Glomerular visceral epithelial cell (primary cell): ENCODE measurements at regions not wholly inside any gene's neighbourhood (a gene's known extent, or its start where the extent isn't known, plus 50 kb on each side); places are given as distances from the start of the nearest gene placed in this dataset.

Experiments used
- DNase-seq: peaks from one replicate; pipeline ENCODE4 v3.0.0-alpha.2; 2016; ENCODE audit errors: extremely low spot score

DNA sequence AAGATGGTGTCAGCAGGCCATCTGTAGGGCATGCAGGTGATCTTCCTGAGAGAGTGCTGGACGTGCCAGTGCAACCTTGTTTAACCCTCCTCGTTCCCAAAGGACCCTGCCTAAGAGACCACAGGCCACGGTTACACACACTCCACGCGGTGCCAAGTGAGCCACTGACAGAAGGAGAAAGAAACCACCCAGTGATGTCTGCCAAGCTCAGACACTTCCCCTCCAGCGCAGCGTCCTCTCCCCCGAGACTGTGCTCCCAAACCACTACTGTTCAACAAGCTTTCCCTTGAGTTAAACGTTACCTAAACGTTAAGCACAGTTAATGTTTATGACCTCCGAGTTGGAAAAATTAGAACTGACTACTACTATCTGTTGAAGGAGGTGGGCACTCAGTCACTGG is 119.1 kb upstream of the NCK2 start:
- no peak for DNase-seq

DNA sequence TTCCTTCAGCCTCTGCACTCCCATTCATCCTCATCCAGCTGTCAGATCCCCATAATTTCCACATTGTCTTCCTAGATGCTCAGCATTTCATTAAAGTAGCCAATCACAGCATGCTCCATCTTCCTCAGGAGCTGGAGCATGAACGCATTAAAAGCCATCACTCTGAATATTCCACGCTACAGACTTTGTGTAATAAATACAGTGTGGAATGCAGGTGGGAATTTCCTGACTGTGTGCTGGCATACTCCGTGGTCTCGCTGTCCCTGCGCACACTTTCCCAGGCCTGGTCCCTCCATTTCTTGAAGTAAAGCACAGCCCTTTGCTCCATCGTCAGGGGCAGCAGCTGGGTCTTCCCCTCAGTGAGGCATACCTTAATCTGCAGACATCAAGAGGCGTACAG is 123.7 kb upstream of the NCK2 start:
- no peak for DNase-seq

DNA sequence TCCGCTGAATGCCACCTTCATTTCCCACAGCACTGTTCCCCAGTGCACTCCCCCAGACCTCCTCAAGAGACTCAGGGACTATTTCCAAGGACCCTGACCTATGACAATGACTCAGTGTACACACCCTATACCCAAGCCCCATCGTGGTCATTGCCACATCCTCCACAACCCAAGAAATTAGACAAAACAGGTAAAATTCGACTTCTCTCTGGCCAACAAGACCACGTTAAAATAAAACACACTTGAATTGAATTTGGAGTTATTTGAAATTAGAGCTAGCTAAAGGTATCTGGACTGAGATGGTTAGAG is 126.4 kb upstream of the NCK2 start:
- DNase-seq, result no peak

DNA sequence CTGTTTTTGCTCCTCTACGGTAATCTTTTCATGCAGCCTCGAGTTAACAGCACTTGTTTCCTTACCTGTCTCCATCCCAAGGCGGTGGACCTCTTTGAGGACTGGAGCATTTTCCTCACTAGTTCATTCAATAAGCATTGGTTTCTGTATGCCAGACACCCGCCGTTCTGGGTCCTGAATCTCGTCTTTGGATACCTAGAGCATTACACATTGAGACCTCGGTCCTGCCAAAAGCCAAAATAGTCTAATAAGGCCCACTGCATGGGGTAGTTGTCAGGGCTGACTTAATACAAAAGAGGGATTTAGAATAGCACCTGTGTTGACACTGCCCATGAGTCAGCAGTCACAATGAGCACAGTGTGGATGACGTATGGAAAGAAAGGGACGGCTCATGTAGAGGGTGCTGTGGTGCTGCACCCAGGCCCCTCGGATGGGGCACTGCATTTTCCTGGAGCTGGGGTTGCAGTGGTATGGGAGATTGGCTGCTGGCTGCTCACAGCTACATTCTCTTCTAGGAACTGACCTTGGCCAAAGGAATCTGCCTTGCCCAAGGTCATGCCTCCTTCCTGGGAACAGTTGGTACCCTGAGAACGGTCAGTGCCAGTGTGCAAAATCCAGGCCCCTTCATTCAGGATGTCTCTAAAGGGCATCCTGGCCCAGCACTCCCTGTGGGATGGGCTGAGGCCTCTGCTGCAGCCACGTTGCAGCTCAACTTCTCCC is 126.9 kb upstream of the NCK2 start:
- no peak for DNase-seq

DNA sequence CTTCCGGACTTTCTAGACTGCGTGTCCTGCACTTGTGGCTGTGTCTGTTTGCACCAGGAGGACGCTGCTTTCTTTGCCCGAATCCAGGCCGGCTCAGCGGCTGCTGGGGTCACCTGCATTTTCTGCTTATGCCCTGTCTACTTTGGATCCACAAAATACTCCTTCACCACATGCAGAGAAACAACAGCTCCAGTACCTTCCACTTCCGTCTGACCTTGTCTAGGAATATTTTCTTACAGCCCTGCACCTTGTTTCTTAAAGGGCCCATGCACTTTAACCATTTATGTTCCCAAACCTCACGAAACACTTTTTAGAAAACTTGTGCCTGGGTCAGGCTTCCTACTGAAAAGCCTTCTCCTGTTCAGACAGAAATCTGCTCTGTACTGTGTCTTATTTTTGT is 129.4 kb upstream of the NCK2 start:
- DNase-seq, result no peak

DNA sequence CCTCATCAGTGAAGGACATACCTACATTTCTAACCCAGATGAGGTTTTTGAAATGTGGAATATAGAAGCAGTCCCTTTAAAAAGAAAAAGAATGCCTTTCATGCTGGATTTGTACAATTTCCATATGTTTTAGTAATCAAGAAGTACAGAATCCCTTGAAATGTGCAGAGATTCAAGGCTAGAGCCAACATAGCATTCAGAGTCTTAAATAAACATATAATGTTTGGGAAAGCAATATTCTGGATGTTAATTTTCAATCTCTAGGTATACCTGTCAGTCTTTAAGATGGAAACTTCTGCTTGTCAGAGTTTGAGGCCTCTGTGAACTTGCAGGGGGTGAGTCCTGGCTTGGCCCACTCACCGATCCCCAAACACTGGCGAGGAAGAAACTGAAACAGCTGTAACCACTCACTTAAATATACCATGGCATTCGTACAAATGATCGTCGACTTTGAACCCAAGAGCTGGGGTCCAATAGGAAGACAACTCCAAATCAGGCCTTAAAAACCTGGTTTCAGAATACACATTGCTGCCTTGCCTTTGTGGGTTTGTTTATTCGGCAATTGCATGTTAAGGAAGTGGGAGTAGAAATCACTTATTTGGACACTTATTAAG is 132.8 kb upstream of the NCK2 start:
- DNase-seq, result no peak

DNA sequence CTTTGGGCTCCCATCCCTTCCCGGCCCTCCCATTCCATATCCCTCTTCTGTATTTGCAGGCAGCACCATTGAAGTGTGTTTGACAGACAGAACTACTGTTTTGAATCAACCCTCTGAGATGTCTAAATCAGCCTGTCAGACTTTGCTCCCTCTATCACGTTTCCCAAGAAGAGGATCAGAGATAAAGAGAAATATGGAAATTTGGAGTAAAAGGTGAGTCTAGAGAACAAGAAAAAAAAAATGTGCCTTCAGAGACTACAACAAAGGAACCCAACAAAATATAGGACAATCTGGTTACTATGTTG is 133.4 kb upstream of the NCK2 start:
- DNase-seq, result no peak

DNA sequence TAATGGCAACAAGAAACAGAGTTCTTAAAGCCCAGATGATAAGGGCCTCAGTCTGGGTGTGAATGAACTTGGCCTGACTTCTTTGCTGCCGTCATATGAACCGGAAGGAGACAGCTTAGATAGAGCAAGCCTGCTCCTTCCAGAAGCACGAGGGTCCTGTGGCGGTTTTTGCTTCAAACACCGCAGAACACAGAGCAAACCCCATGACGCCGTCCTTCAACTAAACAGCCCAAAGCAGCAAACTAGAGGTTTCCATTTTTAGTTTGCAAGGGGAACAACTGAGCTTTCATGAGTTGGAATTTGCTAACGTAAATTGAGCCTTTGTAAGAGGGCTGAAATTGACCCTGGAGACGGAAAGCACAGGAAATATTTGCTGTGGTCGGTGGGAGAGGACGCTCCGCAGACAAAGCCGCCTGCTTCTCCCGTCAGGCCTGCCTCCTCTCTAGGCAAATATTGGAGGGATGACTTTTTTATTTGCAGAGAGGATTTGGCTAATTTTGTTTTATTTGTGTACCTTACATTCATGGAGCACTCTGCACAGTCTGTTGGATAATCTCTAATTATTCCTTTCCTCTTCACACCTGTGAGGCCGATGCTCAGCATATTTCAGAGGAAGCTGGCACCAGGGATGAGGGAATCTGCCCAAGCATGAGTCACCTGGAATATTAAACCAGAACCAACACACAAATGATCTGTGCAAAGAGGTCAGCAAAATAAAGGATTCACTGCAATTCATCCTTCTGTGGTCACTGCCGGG is 134.0 kb upstream of the NCK2 start:
- DNase-seq, result no peak

DNA sequence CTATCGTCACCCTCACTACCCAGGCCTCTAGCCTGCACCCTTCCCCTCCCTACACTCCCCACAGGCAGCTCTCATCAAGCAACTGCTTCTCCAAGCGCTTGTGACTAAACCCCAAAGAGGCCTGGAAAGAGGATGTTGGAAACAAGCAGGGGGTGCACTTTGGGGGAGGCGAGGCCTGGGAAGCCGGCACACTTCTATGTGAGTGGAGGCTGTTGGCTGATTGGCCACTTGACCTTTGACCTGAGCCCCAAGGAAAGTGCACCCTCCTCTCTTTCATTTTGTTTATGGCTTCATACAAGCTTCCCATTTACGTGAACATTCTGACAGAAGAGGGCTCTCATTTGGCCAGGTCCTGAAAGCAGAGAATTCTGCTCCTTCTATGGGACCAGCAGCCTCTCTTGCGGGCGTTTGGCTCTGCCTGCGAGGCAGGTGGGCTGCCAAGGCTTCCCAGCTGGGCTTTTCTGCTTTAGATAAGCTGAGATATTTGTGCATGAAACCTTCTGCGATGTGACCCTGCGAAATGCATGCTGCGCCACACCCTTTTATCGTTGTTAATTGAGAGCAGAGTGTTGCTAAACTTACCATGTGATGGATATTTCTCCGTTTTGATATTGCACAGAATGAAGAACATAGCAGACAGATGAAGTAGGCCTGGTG is 134.8 kb upstream of the NCK2 start:
- no peak for DNase-seq

DNA sequence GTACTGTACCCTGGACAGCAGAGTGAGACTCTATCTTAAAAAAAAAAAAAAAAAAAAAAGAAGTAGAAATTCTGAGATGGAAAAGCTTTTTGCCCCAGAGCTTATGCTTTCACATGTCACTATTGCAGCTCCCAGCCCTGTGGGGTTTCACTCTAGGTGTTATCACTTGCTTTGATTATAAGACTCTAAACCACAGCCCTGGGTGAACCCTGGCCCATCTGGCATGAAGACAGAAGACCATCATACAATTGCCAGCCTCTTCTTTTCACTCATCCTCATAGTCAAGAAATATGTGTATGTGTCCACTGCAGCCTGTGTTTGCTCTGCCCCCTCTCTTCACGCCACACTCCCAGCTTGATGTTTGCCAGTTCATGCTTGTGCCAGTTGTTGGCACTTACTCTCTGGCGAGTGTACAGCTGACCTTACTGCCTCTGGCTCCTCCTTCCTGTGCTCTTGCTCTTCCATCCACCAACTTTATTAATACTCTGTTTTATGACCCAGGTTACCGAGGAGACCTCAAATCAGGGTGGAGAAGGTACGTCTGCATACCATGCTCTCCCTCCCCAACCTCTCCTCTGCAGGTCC is 136.7 kb upstream of the NCK2 start:
- DNase-seq, result no peak

DNA sequence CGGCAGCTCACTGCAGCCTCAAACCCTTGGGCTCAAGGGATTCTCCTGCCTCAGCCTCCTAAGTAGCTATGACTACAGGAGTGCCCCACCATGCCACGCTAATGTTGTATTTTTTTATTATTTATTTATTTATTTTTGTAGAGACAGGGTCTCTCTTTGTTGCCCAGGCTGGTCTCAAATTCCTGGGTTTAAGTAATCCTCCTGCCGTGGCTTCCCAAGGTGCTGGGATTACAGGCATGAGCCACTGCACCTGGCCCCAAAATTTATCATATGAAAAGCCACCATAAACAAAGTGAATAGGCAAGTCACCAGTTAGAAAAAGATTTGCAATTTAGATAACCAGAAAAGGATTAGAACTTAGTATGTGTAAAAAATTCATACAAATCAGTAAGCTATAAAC is 138.6 kb upstream of the NCK2 start:
- no peak for DNase-seq

DNA sequence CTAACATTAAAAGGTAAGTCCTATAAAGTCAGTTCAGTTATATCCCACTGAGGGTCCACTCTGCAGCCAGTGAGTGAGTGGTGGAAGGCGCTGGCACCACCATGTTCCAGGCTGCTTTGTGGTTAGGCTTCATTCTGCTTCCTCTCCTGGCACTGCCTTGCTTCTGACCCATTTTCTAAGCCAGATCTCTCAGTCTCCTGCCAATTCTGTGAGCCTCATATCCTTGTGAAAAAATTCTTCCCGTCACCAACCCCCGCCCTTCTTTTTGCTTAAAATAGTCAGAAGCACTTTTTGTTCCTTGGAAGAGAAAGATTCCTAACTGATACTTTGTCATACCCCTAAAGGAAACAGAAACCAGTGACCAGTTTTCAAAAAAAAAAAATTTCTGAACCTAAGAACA is 139.8 kb upstream of the NCK2 start:
- no peak for DNase-seq

DNA sequence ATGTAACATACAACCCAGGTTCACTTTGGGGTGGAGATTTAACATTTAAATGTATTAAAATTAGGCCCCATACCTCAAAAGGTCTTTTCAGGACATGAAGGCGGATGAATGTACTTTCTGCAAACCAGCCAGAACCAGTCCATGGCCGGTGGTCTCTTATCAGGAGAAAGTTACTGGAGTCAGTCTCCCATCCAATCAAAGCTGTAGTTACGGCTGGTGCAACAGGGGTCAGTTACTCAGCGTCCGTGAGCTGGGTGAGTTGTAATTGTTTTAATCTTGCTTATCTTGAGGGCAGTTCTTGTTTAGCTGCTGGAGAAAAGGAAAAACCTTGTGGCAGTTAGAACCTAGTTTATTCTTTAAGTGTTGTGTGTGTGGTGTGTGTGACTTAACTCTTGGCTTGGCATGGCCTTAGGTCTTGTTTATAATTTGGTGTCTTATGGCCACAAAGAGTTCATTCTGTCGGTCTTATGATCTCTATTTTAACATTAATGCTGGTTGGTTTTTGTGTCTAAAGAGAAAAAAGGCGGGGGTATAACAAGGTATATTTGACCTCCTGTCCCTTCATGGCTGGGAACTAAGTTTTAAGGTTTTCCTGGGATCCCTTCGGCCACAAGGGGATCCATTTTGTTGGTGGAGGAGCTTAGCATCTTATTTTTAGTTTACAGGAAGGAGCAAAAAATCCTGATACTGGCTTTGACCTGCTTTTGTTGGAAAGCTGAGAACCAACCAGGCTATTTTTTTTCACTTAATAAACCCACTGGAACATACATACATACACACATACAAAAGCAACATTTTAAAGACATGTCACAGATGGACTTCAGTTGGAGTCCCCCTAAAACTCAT is 143.5 kb upstream of the NCK2 start:
- no peak for DNase-seq

DNA sequence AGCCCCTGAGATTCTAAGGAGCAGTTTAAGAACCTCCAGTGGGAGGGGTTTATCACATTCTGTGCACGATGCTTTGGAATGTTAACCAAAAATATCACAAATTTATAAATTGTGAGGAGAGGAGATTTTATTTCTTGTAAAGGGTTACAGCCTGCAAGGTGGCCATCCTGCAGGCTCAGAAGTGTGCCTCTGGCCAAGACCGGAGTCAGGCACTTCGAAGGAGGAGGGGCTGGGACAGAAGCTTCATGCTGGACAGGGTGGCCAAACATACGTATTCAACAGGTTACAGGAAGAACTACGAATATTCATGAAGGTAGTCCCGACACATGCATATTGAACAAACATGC is 144.1 kb upstream of the NCK2 start:
- no peak for DNase-seq

DNA sequence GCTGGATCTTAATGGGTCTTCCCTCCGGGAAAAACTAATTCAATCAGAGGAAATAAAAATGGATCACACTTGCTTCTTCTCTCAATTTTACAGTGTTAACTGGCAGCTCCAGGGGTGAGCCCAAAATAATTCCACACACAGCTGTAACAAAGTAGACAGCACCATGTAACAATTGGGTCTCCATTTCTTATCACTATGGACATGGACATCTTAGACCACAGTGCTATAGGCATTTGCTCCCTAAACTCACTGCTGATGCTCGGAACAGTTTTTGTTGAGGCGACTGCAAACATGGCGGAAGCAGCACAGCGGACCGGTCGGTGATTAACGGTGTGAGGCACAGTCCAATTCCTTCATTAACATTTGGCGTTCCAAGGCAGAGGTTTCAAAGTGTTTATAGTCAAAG is 144.7 kb upstream of the NCK2 start:
- DNase-seq, result no peak

DNA sequence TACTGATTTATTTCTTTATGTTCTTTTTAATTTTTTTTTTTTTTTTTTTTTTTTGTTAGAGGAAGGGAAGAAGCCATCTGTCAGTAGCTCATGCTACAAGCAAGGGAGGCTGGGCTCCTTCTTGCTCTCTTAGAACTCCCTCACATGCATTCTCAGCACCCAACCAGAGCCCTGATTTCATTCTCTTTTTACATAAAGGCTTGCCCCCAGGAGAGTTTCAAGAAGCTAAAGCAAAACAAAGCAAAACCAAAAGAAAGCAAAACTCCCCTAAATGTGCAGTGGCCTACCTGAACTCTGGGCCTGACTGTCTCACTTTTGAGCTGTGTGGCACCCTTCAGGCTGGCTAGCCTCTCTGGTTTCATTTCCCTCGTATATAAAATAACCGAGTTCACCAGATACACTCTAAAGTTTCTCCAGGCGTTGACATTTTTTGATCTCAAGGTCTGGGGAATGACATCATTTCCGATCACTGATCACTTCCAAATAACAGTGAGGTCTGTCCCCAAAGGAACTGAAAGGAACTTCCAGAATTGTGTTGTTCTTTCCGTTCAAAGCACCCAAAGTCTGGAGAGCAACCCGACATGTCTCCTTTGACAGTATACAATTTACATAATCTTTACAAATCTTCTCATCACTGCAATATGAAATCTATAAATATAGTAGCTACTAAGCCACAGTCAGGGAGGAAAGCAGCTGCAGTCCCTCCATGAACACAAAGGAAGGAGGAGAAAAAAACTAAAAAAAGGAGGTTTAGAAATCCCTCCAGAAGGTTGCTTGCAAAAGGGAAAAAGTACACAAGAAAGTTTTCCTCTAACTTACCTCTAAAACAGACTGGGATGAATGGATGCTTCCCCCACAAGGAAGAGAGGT is 145.6 kb upstream of the NCK2 start:
- DNase-seq, result no peak

DNA sequence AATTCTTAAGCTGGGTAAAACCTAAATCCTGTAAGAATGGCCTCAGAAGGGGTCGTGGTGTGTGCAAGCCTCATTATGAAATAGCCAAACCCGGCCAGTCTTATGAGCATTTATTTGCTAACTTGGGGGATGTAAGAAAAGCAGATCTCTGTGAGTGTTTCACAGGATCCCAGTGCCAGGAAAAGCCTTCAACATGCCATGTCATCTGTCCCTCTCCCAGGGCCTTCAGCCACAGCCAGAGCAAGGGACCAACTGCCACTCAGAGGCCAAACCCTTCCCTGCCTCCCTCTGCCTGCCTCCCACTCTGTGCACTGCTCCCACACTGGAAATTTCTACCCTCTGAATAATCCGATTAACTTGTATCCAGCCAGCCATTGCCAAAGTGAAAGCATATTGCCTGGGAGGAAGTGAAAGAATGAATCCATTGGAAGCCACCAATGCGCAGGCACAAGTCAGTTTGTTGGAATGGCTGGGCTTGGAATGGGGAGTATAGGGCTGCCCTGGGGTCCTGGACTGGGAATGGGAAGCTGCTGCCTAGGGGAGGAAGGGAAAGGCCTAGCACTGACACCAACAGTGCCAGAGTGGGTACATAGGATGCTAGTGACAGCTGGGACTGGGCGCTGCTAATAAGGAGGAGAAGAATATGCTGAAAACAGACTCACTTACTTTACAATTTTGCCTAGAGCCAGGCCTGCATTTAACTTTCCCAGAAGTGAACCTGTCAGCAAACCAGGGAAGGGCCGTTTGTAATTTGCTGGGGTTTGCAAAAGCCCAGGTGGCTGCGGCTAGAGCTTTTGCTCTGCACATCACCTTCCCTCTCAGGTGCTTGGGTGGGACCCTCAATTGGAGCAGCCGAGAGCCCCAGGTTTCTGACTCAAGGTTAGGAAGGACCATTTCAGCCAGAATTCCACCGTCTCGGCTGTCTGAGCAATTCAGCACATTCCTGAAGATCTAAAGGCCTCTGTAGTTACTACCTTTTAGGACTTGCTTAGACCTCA is 146.6 kb upstream of the NCK2 start:
- no peak for DNase-seq

DNA sequence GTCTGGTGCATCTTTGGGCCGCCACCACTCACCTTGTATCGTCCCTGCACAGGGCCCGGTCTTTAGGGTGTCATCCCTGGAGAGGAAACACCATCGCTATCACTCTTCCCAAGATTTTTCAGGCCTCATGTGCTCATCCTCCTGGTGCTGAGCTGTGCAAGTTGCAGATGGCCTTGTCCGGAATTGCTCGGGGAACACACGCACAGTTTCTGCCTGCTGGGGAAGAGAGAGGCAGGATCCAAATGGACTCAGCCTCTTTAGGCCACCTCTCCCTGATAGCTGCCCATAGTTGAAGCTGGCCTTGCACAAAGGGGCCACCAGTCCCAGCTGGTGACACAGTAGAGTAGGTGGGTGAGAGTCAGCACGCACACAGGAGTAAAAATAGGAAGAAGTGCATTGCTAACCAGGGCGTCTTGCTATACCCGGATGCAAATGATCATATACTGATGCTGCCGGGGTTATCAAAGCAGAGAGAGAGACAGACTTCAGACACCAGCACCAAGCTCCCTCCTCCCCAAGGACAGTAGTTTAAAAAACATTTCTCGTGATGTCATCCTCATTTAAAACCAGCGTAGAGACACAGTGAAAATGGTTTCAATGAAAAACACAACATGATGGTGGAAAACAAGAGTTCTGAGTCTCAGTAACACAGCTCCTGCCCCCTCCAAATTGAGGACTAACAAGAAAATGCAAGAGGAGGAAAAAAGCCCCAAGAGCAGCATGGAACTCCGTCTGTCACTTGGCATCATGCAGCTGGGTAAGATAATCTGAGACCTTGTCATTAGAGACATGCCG is 147.5 kb upstream of the NCK2 start:
- no peak for DNase-seq

DNA sequence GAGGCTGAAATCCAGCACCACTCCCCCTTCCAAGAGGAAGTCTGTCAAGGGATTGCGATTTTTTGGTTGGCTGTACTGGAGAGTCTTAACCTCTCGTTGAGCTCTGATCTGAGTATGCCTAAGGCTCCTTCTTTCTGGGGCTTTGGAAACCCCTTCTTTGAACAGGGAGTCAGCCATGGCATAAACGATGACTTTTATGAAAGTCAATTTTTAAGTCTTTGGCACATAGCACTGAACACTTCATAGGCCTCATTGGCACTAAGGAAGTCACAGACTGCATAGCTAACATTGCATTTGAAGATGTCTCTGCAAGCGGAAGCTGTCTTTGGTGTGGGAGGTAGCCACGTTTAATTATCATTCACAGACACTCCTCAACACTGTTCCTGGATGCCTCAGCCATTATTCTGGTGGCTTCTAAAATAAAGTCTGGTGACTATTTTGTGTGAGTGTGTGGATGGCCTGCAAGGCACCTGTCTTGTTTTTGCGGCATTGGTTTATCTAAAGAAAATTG is 148.2 kb upstream of the NCK2 start:
- no peak for DNase-seq
